HG03432 (cell line): ENCODE measurements at regions not wholly inside any gene's neighbourhood (a gene's known extent, or its start where the extent isn't known, plus 50 kb on each side); places are given as distances from the start of the nearest gene placed in this dataset.
"Not testable (repeated sequence)": the region's sequence is repeated elsewhere in the genome, so short reads cannot be mapped to it uniquely, and the experiment has no call there.

Experiments
- ATAC-seq: cut with Tn5 transposase; IDR thresholded peaks from one replicate; pipeline ENCODE4 v1.9.1; 2021; ENCODE audit warnings: mild to moderate bottlenecking, moderate library complexity; ENCODE audit not compliant: unreplicated experiment

GRCh38 chr3:195974281-195974680, 65.9 kb upstream of the TNK2 start:
- ATAC-seq = not testable (repeated sequence)

GRCh38 chr3:195970873-195971272, 62.5 kb upstream of the TNK2 start:
- not testable (repeated sequence) for ATAC-seq

- not testable (repeated sequence) for ATAC-seq
Observed at GRCh38 chr3:195969838-195970776, 61.8 kb upstream of the TNK2 start.

- ATAC-seq = not testable (repeated sequence)
Observed at GRCh38 chr3:195969341-195969740, 61.0 kb upstream of the TNK2 start.

GRCh38 chr3:195968104-195968503, 59.8 kb upstream of the TNK2 start:
- ATAC-seq = not testable (repeated sequence)

GRCh38 chr3:195967387-195967720, 59.0 kb upstream of the TNK2 start:
- ATAC-seq = not testable (repeated sequence)

DNA sequence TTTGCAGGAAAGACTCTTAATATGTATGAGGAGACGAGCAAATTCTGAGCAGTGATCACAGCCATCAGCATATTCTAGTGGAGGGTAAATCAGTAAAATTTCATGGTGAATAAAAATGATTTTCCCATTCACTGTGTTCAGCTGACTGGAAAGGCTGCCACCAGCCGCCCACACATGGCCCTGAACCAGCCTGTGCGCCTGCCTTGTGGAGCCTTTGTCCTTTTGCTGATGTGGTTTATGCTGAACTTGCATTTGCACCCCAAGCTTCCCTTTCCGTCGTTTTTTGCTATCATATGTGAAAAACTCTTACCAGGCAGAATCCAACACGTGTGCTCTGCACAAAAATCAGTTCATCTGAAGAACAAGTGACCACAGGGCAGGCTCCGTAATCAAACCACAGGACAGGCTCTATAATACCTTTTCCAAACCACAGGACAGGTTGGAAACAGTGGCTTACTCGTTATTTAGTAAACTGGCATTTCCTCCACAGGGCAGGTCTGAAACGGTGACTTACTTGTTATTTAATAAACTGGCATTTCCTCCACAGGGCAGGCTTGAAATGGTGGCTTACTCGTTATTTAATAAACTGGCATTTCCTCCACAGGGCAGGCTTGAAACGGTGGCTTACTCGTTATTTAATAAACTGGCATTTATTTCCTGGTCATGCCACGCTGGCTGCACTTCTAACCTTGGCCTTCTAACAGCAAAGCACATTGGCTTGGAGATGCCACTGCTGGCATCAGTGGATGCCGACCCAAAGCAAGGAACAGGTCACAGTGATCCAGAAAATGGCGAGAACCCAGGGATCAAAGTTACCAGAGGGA, 58.4 kb upstream of the TNK2 start:
- ATAC-seq = not testable (repeated sequence)

GRCh38 chr3:195965217-195965616, 56.9 kb upstream of the TNK2 start:
- not testable (repeated sequence) for ATAC-seq

DNA sequence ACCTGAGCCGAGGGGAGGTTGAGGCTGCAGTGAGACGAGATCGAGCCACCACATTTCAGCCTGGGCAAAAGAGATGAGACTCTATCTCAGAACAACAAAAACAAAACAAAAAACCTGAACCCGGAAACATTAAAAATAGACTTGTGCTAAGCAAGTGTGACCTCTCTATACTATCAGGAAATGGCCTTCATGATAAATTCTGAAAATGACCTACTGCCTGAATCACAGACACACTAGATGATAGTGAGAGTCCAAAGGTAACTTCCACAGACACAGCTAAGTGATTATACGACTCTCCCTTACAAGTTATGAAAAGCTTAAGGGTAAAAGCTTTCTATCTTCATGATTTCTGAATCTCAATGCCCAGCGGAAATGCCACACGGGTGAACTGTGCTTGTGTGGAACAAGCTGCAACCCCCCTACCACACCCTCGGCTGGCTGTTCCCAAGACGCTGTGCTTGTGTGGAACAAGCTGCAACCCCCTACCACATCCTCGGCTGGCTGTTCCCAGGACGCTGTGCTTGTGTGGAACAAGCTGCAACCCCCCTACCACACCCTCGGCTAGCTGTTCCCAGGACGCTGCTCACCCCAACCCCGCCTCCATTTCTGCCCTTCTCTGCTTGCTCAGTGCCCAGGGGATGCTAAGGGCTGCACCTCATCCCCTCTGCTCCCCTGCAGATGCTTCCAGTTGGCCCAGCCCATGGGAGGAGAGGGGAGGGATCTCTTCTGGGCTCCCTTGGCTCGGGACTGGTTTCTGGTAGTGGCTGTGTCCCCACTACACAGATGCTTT, 56.2 kb upstream of the TNK2 start:
- ATAC-seq = not testable (repeated sequence)

DNA sequence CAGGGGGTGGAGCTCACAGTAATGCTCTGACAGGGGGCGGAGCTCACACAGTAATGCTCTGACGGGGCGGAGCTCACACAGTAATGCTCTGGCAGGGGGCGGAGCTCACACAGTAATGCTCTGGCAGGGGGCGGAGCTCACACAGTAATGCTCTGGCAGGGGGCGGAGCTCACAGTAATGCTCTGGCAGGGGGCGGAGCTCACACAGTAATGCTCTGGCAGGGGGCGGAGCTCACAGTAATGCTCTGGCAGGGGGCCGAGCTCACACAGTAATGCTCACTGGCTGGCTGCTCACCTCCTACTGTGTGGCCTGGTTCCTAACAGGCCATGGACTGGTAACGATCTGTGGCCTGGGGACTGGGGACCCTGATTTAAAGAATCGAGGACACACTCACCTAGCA, 53.9 kb upstream of the TNK2 start:
- ATAC-seq = not testable (repeated sequence)

DNA sequence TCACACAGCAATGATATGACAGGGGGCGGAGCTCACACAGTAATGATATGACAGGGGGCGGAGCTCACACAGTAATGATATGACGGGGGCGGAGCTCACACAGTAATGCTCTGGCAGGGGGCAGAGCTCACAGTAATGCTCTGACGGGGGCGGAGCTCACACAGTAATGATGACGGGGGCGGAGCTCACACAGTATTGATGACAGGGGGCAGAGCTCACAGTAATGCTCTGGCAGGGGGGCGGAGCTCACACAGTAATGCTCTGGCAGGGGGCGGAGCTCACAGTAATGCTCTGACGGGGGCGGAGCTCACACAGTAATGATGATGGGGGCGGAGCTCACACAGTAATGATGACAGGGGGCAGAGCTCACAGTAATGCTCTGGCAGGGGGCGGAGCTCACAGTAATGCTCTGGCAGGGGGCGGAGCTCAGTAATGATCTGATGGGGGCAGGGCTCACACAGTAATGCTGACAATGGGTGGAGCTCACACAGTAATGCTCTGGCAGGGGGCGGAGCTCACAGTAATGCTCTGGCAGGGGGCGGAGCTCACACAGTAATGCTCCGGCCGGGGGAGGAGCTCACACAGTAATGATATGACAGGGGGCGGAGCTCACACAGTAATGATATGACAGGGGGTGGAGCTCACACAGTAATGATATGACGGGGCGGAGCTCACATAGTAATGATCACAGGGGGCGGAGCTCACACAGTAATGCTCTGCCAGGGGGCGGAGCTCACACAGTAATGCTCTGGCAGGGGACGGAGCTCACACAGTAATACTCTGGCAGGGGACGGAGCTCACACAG, 52.8 kb upstream of the TNK2 start:
- ATAC-seq = not testable (repeated sequence)

- ATAC-seq = not testable (repeated sequence)
Observed at GRCh38 chr3:195960164-195960563, 51.8 kb upstream of the TNK2 start.

GRCh38 chr3:195959367-195960157, 51.2 kb upstream of the TNK2 start:
- ATAC-seq = not testable (repeated sequence)

- ATAC-seq = not testable (repeated sequence)
Observed at GRCh38 chr3:195958736-195959135, 50.4 kb upstream of the TNK2 start.
